CD4-positive, alpha-beta T cell (primary cell): ENCODE measurements at regions not wholly inside any gene's neighbourhood (a gene's known extent, or its start where the extent isn't known, plus 50 kb on each side); places are given as distances from the start of the nearest gene placed in this dataset.

Experiments
- ATAC-seq: fragments of 200-7000 bp; cut with Tn5 transposase; one replicate; pipeline ENCODE4 v1.10.0; 2022; ENCODE audit warnings: mild to moderate bottlenecking; ENCODE audit not compliant: poor library complexity
- CTCF ChIA-PET: fragments of 350-600 bp; sonication (Branson Sonifier 250); formaldehyde crosslinking; loops from one replicate; lab custom pipeline; 2021; ENCODE audit warnings: antibody characterized with exemption, inconsistent platforms; lab: Charles Lee
- POLR2A ChIA-PET: fragments of 350-600 bp; sonication (Branson Sonifier 250); formaldehyde crosslinking; loops from one replicate; lab custom pipeline; 2021; ENCODE audit warnings: antibody characterized with exemption, inconsistent platforms; lab: Charles Lee
- DNase-seq, 14 experiments: peaks; one replicate each; pipeline ENCODE4 v3.0.0-alpha.2; 2013 to 2020; ENCODE audit warnings: mixed read lengths in 2 of 14
- H3K27ac ChIP-seq, 2 donors: one replicate each; pipeline versions ENCODE4 v1.5.1 to v1.7.0; 2013; ENCODE audit warnings: low read length in 2 of 2, low read depth in 1 of 2, mild to moderate bottlenecking in 1 of 2
- H3K27me3 ChIP-seq, 2 experiments: 1 replicate in 1 of 2; 2 replicates in 1 of 2; pipeline versions ENCODE4 v1.6.1 to v1.7.0; 2013; ENCODE audit warnings: low read length in 2 of 2, control low read depth in 1 of 2, mild to moderate bottlenecking in 1 of 2, moderate library complexity in 1 of 2; ENCODE audit not compliant: insufficient read depth in 2 of 2, control insufficient read depth in 1 of 2
- H3K36me3 ChIP-seq: one replicate; pipeline ENCODE4 v1.6.1; 2013; ENCODE audit warnings: low read length, control low read depth; ENCODE audit not compliant: insufficient read depth
- H3K4me1 ChIP-seq: one replicate; pipeline ENCODE4 v1.6.1; 2013; ENCODE audit warnings: low read length, control low read depth; ENCODE audit not compliant: insufficient read depth
- H3K4me3 ChIP-seq: one replicate; pipeline ENCODE4 v1.5.1; 2013; ENCODE audit warnings: mild to moderate bottlenecking, low read length, moderate library complexity
- H3K9me3 ChIP-seq, 2 experiments: 1 replicate in 1 of 2; 2 replicates in 1 of 2; pipeline versions ENCODE4 v1.6.1 to v1.7.0; 2013; ENCODE audit warnings: low read length in 2 of 2, mild to moderate bottlenecking in 2 of 2, control low read depth in 1 of 2, moderate library complexity in 1 of 2; ENCODE audit not compliant: control insufficient read depth in 1 of 2, insufficient read depth in 1 of 2
- H3K27ac Mint-ChIP-seq: one replicate; pipeline ENCODE4 v1.8.0; 2020; ENCODE audit warnings: mixed read lengths
- H3K27me3 Mint-ChIP-seq: one replicate; pipeline ENCODE4 v1.8.0; 2021; ENCODE audit warnings: mixed read lengths
- H3K36me3 Mint-ChIP-seq: one replicate; pipeline ENCODE4 v1.8.0; 2021; ENCODE audit warnings: low read depth, mixed read lengths
- H3K4me1 Mint-ChIP-seq: one replicate; pipeline ENCODE4 v1.8.0; 2021; ENCODE audit warnings: low read depth, mixed read lengths
- H3K4me3 Mint-ChIP-seq: one replicate; pipeline ENCODE4 v1.8.0; 2020; ENCODE audit warnings: mild to moderate bottlenecking, mixed read lengths
- H3K9me3 Mint-ChIP-seq: one replicate; pipeline ENCODE4 v1.8.0; 2020; ENCODE audit warnings: mixed read lengths
- CTCF ChIP-seq: fragments of 200-600 bp; IDR thresholded peaks from one replicate; pipeline ENCODE4 v1.8.0; 2022; ENCODE audit warnings: antibody characterized with exemption, mild to moderate bottlenecking
- intact Hi-C, 2 experiments: fragments of 100-400 bp; cut with DNase I in 1 of 2; cut with micrococcal nuclease in 1 of 2; formaldehyde crosslinking; loops; one replicate each; pipeline versions ENCODE4 v1.15.1 to v1.9.0; 2023 to 2025; cut with DNase I, micrococcal nuclease

- Mint-ChIP-seq H3K36me3 (no peaks in the 10 kb centered on the region), H3K4me1 (peaks cover 7% of the 10 kb centered on the region), H3K27me3 (peaks cover 99% of the 10 kb centered on the region), H3K27ac (no peak overlapping the region), H3K4me3 (no peak overlapping the region), H3K9me3 (peaks cover 6% of the 10 kb centered on the region)
- TF ChIP-seq CTCF, result no peak
- CTCF ChIA-PET, result no interaction called here
- Histone ChIP-seq H3K9me3 (peaks cover 36 to 41% of the 10 kb centered on the region in 2 experiments), H3K4me1 (peaks cover 6% of the 10 kb centered on the region), H3K4me3 (no peak overlapping the region), H3K27me3 (peaks cover 97 to 100% of the 10 kb centered on the region in 2 experiments), H3K27ac (no peak overlapping the region), H3K36me3 (no peaks in the 10 kb centered on the region)
- DNase-seq, result no peak
- POLR2A ChIA-PET, result no interaction called here
- no peak for ATAC-seq
- intact Hi-C loops, result loop anchor here (5.0 to 10.0 kb wide), 2 partner anchors 37 to 1476 kb away; no protein-coding TSS in a partner anchor
Measured at GRCh38 chr6:28770732-28771131, 153.1 kb downstream of the TRIM27 start.

GRCh38 chr6:28771401-28772267 lies 152.2 kb downstream of the TRIM27 start:
- peaks cover 7% of the 10 kb centered on the region for H3K4me1 Mint-ChIP-seq
- H3K4me3 Mint-ChIP-seq, result no peak overlapping the region
- ATAC-seq (no peak), DNase-seq (no peak)
- Histone ChIP-seq H3K36me3 (no peaks in the 10 kb centered on the region), H3K27ac (no peak overlapping the region), H3K4me3 (no peak overlapping the region), H3K4me1 (peaks cover 6% of the 10 kb centered on the region), H3K9me3 (peaks cover 38 to 47% of the 10 kb centered on the region in 2 experiments), H3K27me3 (peaks cover 98 to 100% of the 10 kb centered on the region in 2 experiments)
- H3K27me3 Mint-ChIP-seq, result peaks cover 99% of the 10 kb centered on the region
- peaks cover 5% of the 10 kb centered on the region for H3K36me3 Mint-ChIP-seq
- POLR2A ChIA-PET, result no interaction called here
- intact Hi-C loops, result loop anchor here (5.0 to 10.0 kb wide), 2 partner anchors 36 to 1477 kb away; no protein-coding TSS in a partner anchor
- H3K27ac Mint-ChIP-seq, result no peak overlapping the region
- H3K9me3 Mint-ChIP-seq, result peaks cover 9% of the 10 kb centered on the region
- CTCF ChIA-PET, result no interaction called here
- TF ChIP-seq CTCF, result no peak

GRCh38 chr6:28772480-28773381 lies 151.1 kb downstream of the TRIM27 start:
- intact Hi-C loops, result loop anchor here (5.0 to 10.0 kb wide), 2 partner anchors 35 to 1478 kb away; no protein-coding TSS in a partner anchor
- ChIA-PET POLR2A (no interaction called here), CTCF (interaction anchor here (0.6 kb wide), 1 partner anchor 12 kb away, joined by 3 read pairs; no protein-coding TSS in a partner anchor)
- H3K4me3 Mint-ChIP-seq, result peak overlapping the region; percentile 5
- ATAC-seq (no peak), DNase-seq (no peak)
- peaks cover 98 to 99% of the 10 kb centered on the region in 2 experiments for H3K27me3 ChIP-seq
- no peaks in the 10 kb centered on the region for H3K36me3 ChIP-seq
- no peak overlapping the region for H3K27ac Mint-ChIP-seq
- H3K27ac ChIP-seq, result no peak overlapping the region
- H3K4me3 ChIP-seq, result no peak overlapping the region
- no peak for TF ChIP-seq CTCF
- peaks cover 7% of the 10 kb centered on the region for H3K4me1 Mint-ChIP-seq
- peaks cover 38 to 41% of the 10 kb centered on the region in 2 experiments for H3K9me3 ChIP-seq
- peaks cover 5% of the 10 kb centered on the region for H3K36me3 Mint-ChIP-seq
- H3K4me1 ChIP-seq, result peaks cover 6% of the 10 kb centered on the region
- H3K9me3 Mint-ChIP-seq, result peaks cover 11% of the 10 kb centered on the region
- H3K27me3 Mint-ChIP-seq, result peaks cover 98% of the 10 kb centered on the region
